ENCODE measurements at regions not wholly inside any gene's neighbourhood (a gene's known extent, or its start where the extent isn't known, plus 50 kb on each side); places are given as distances from the start of the nearest gene placed in this dataset.

- TF ChIP-seq EZH2phosphoT487 (IDR thresholded peaks at IDR 0.05; ENCODE audit: low read length) (no peak), EZH2 (optimal IDR thresholded peaks at IDR 0.05; ENCODE audit: low read depth, low read length) (no peak), CTCF (IDR thresholded peaks at IDR 0.05; ENCODE audit: low read length) (no peak)
- Histone ChIP-seq H2AFZ (ENCODE audit: low read length) (no peak overlapping the region), H3K36me3 (replicated peaks; ENCODE audit: insufficient read depth, low read length) (no peaks in the 10 kb centered on the region), H3K27ac (ENCODE audit: low read length) (no peak overlapping the region), H3K9ac (ENCODE audit: low read length) (no peak overlapping the region), H3K9me3 (replicated peaks; ENCODE audit: insufficient read depth, low read length) (no peaks in the 10 kb centered on the region), H3K4me1 (ENCODE audit: low read length) (no peaks in the 10 kb centered on the region), H3K4me2 (ENCODE audit: low read depth, low read length) (no peak overlapping the region), H3K9me2 (replicated peaks; ENCODE audit: insufficient read depth, low read length) (no peaks in the 10 kb centered on the region), H3K4me3 (ENCODE audit: low read length) (no peak overlapping the region), H3K79me2 (ENCODE audit: low read length) (no peaks in the 10 kb centered on the region), H4K20me1 (ENCODE audit: insufficient read depth, low read length) (no peaks in the 10 kb centered on the region), H3F3A (ENCODE audit: insufficient read depth, low read length) (no peaks in the 10 kb centered on the region), H3K27me3 (replicated peaks; ENCODE audit: insufficient read depth, low read length) (no peaks in the 10 kb centered on the region; the same call in 1 of the 2 replicates)
- no peak for DNase-seq
These were observed 154.6 kb upstream of the MYL2 start for GRCh38 chr12:111074965-111075364.

- Histone ChIP-seq H3K4me1 (ENCODE audit: low read length) (no peaks in the 10 kb centered on the region), H3K4me3 (ENCODE audit: low read length) (no peak overlapping the region), H3K36me3 (replicated peaks; ENCODE audit: insufficient read depth, low read length) (no peaks in the 10 kb centered on the region), H3K9ac (ENCODE audit: low read length) (no peak overlapping the region), H3K9me2 (replicated peaks; ENCODE audit: insufficient read depth, low read length) (no peaks in the 10 kb centered on the region), H3K27me3 (replicated peaks; ENCODE audit: insufficient read depth, low read length) (no peaks in the 10 kb centered on the region; the same call in 1 of the 2 replicates), H3K27ac (ENCODE audit: low read length) (no peak overlapping the region), H2AFZ (ENCODE audit: low read length) (no peak overlapping the region), H4K20me1 (ENCODE audit: insufficient read depth, low read length) (no peaks in the 10 kb centered on the region), H3F3A (ENCODE audit: insufficient read depth, low read length) (no peaks in the 10 kb centered on the region), H3K79me2 (ENCODE audit: low read length) (no peaks in the 10 kb centered on the region), H3K4me2 (ENCODE audit: low read depth, low read length) (no peak overlapping the region), H3K9me3 (replicated peaks; ENCODE audit: insufficient read depth, low read length) (no peaks in the 10 kb centered on the region)
- no peak for DNase-seq
- TF ChIP-seq EZH2 (optimal IDR thresholded peaks at IDR 0.05; ENCODE audit: low read depth, low read length) (no peak), CTCF (IDR thresholded peaks at IDR 0.05; ENCODE audit: low read length) (no peak), EZH2phosphoT487 (IDR thresholded peaks at IDR 0.05; ENCODE audit: low read length) (no peak)
These were observed 154.2 kb upstream of the MYL2 start for GRCh38 chr12:111074559-111074958.

- no peak overlapping the region for H3K27ac ChIP-seq (ENCODE audit: low read length)
- no peak for TF ChIP-seq EZH2 (optimal IDR thresholded peaks at IDR 0.05; ENCODE audit: low read depth, low read length)
- no peak for TF ChIP-seq CTCF (IDR thresholded peaks at IDR 0.05; ENCODE audit: low read length)
- TF ChIP-seq EZH2phosphoT487 (IDR thresholded peaks at IDR 0.05; ENCODE audit: low read length), result no peak
These were observed 153.0 kb upstream of the MYL2 start for GRCh38 chr12:111073370-111073769.

More at GRCh38 chr12:111073370-111073769, 153.0 kb upstream of the MYL2 start:
- H2AFZ ChIP-seq (ENCODE audit: low read length), result no peak overlapping the region
- no peak overlapping the region for H3K4me3 ChIP-seq (ENCODE audit: low read length)
- no peak for DNase-seq
- H3K9me3 ChIP-seq (replicated peaks; ENCODE audit: insufficient read depth, low read length), result no peaks in the 10 kb centered on the region
- H4K20me1 ChIP-seq (ENCODE audit: insufficient read depth, low read length), result no peaks in the 10 kb centered on the region
- H3K36me3 ChIP-seq (replicated peaks; ENCODE audit: insufficient read depth, low read length), result no peaks in the 10 kb centered on the region
- no peaks in the 10 kb centered on the region; the same call in 1 of the 2 replicates for H3K27me3 ChIP-seq (replicated peaks; ENCODE audit: insufficient read depth, low read length)
- no peaks in the 10 kb centered on the region for H3K4me1 ChIP-seq (ENCODE audit: low read length)
- H3F3A ChIP-seq (ENCODE audit: insufficient read depth, low read length), result no peaks in the 10 kb centered on the region
- H3K9me2 ChIP-seq (replicated peaks; ENCODE audit: insufficient read depth, low read length), result no peaks in the 10 kb centered on the region
- H3K79me2 ChIP-seq (ENCODE audit: low read length), result no peaks in the 10 kb centered on the region
- no peak overlapping the region for H3K4me2 ChIP-seq (ENCODE audit: low read depth, low read length)
- H3K9ac ChIP-seq (ENCODE audit: low read length), result no peak overlapping the region

Data from MM.1S (cell line).